Rectal smooth muscle tissue (tissue), 1 donor: ENCODE measurements at regions not wholly inside any gene's neighbourhood (a gene's known extent, or its start where the extent isn't known, plus 50 kb on each side); places are given as distances from the start of the nearest gene placed in this dataset.

Source experiments
- H3K27ac ChIP-seq: one replicate; pipeline ENCODE4 v1.7.0; 2013; ENCODE audit warnings: low read depth, low read length, inconsistent platforms
- H3K27me3 ChIP-seq: one replicate; pipeline ENCODE4 v1.7.0; 2013; ENCODE audit warnings: low read length; ENCODE audit not compliant: control insufficient read depth, insufficient read depth
- H3K36me3 ChIP-seq: one replicate; pipeline ENCODE4 v1.7.0; 2013; ENCODE audit warnings: low read length; ENCODE audit not compliant: control insufficient read depth, insufficient read depth
- H3K4me1 ChIP-seq: one replicate; pipeline ENCODE4 v1.7.0; 2013; ENCODE audit warnings: low read length; ENCODE audit not compliant: control insufficient read depth, insufficient read depth
- H3K4me3 ChIP-seq: one replicate; pipeline ENCODE4 v1.7.0; 2013; ENCODE audit warnings: low read length
- H3K9ac ChIP-seq: one replicate; pipeline ENCODE4 v1.7.0; 2013; ENCODE audit warnings: low read length

GRCh38 chr14:46325777-46326176 lies 325.8 kb downstream of the RPL10L start:
- Histone ChIP-seq H3K36me3 (no peaks in the 10 kb centered on the region), H3K27ac (no peak overlapping the region), H3K9ac (no peak overlapping the region), H3K4me1 (no peaks in the 10 kb centered on the region), H3K4me3 (no peak overlapping the region), H3K27me3 (no peaks in the 10 kb centered on the region)

GRCh38 chr14:46325157-46325556 lies 326.4 kb downstream of the RPL10L start:
- H3K27me3 ChIP-seq, result no peaks in the 10 kb centered on the region
- no peak overlapping the region for H3K9ac ChIP-seq
- H3K4me3 ChIP-seq, result no peak overlapping the region
- H3K4me1 ChIP-seq, result no peaks in the 10 kb centered on the region
- no peaks in the 10 kb centered on the region for H3K36me3 ChIP-seq
- H3K27ac ChIP-seq, result no peak overlapping the region

GRCh38 chr14:46323404-46323762 lies 328.2 kb downstream of the RPL10L start:
- H3K9ac ChIP-seq, result no peak overlapping the region
- no peaks in the 10 kb centered on the region for H3K36me3 ChIP-seq
- no peak overlapping the region for H3K4me3 ChIP-seq
- H3K27ac ChIP-seq, result no peak overlapping the region
- no peaks in the 10 kb centered on the region for H3K27me3 ChIP-seq
- H3K4me1 ChIP-seq, result no peaks in the 10 kb centered on the region

- no peak overlapping the region for H3K27ac ChIP-seq
- no peaks in the 10 kb centered on the region for H3K27me3 ChIP-seq
- no peaks in the 10 kb centered on the region for H3K36me3 ChIP-seq
- H3K9ac ChIP-seq, result no peak overlapping the region
- no peaks in the 10 kb centered on the region for H3K4me1 ChIP-seq
- H3K4me3 ChIP-seq, result no peak overlapping the region
These were observed 328.7 kb downstream of the RPL10L start for GRCh38 chr14:46322730-46323403.

- Histone ChIP-seq H3K27me3 (no peaks in the 10 kb centered on the region), H3K9ac (no peak overlapping the region), H3K4me3 (no peak overlapping the region), H3K27ac (no peak overlapping the region), H3K36me3 (no peaks in the 10 kb centered on the region), H3K4me1 (no peaks in the 10 kb centered on the region)
These were observed 329.5 kb downstream of the RPL10L start for GRCh38 chr14:46322076-46322475.

GRCh38 chr14:46306267-46306666 lies 345.3 kb downstream of the RPL10L start:
- Histone ChIP-seq H3K27me3 (no peaks in the 10 kb centered on the region), H3K9ac (no peak overlapping the region), H3K4me3 (no peak overlapping the region), H3K27ac (no peak overlapping the region), H3K36me3 (no peaks in the 10 kb centered on the region), H3K4me1 (no peaks in the 10 kb centered on the region)

GRCh38 chr14:46300765-46301164 lies 350.8 kb downstream of the RPL10L start:
- Histone ChIP-seq H3K9ac (no peak overlapping the region), H3K4me1 (no peaks in the 10 kb centered on the region), H3K27me3 (no peaks in the 10 kb centered on the region), H3K36me3 (no peaks in the 10 kb centered on the region), H3K4me3 (no peak overlapping the region), H3K27ac (no peak overlapping the region)

GRCh38 chr14:46290706-46291105 lies 360.9 kb downstream of the RPL10L start:
- H3K36me3 ChIP-seq, result no peaks in the 10 kb centered on the region

GRCh38 chr14:46279776-46280175 lies 371.8 kb downstream of the RPL10L start:
- Histone ChIP-seq H3K9ac (no peak overlapping the region), H3K4me1 (no peaks in the 10 kb centered on the region), H3K4me3 (no peak overlapping the region), H3K36me3 (no peaks in the 10 kb centered on the region), H3K27me3 (no peaks in the 10 kb centered on the region), H3K27ac (no peak overlapping the region)

More at GRCh38 chr14:46290706-46291105, 360.9 kb downstream of the RPL10L start:
- Histone ChIP-seq H3K27ac (no peak overlapping the region), H3K9ac (no peak overlapping the region), H3K4me1 (no peaks in the 10 kb centered on the region), H3K27me3 (no peaks in the 10 kb centered on the region), H3K4me3 (no peak overlapping the region)

- no peaks in the 10 kb centered on the region for H3K36me3 ChIP-seq
- no peaks in the 10 kb centered on the region for H3K27me3 ChIP-seq
- H3K9ac ChIP-seq, result no peak overlapping the region
- no peak overlapping the region for H3K4me3 ChIP-seq
- H3K27ac ChIP-seq, result no peak overlapping the region
- no peaks in the 10 kb centered on the region for H3K4me1 ChIP-seq
These were observed 372.3 kb downstream of the RPL10L start for GRCh38 chr14:46279327-46279726.

- Histone ChIP-seq H3K4me1 (no peaks in the 10 kb centered on the region), H3K27me3 (no peaks in the 10 kb centered on the region), H3K4me3 (no peak overlapping the region), H3K36me3 (no peaks in the 10 kb centered on the region), H3K27ac (no peak overlapping the region), H3K9ac (no peak overlapping the region)
These were observed 392.0 kb downstream of the RPL10L start for GRCh38 chr14:46259536-46259935.

GRCh38 chr14:46256381-46256780 lies 395.2 kb downstream of the RPL10L start:
- no peaks in the 10 kb centered on the region for H3K36me3 ChIP-seq
- no peaks in the 10 kb centered on the region for H3K27me3 ChIP-seq
- no peak overlapping the region for H3K27ac ChIP-seq
- no peak overlapping the region for H3K9ac ChIP-seq
- H3K4me1 ChIP-seq, result no peaks in the 10 kb centered on the region
- H3K4me3 ChIP-seq, result no peak overlapping the region

- H3K27ac ChIP-seq, result no peak overlapping the region
- H3K36me3 ChIP-seq, result no peaks in the 10 kb centered on the region
- H3K4me1 ChIP-seq, result no peaks in the 10 kb centered on the region
- no peak overlapping the region for H3K9ac ChIP-seq
- H3K4me3 ChIP-seq, result no peak overlapping the region
- no peaks in the 10 kb centered on the region for H3K27me3 ChIP-seq
These were observed 401.4 kb downstream of the RPL10L start for GRCh38 chr14:46250113-46250703.
